ENCODE measurements at regions not wholly inside any gene's neighbourhood (a gene's known extent, or its start where the extent isn't known, plus 50 kb on each side); places are given as distances from the start of the nearest gene placed in this dataset.

- CTCF ChIA-PET: no interaction called here
- TF ChIP-seq EZH2 (IDR thresholded peaks at IDR 0.05; ENCODE audit: borderline replicate concordance, low read depth, low read length, poor library complexity, severe bottlenecking): no peak
- intact Hi-C loops (cut with micrococcal nuclease; ENCODE audit: unreplicated experiment): no loop called here
- no peak overlapping the region for H3K4me3 ChIP-seq (ENCODE audit: low read depth, low read length, poor library complexity, severe bottlenecking)
- DNase-seq (ENCODE audit: low spot score): no peak
- H3K36me3 ChIP-seq (ENCODE audit: insufficient read depth, low read length, poor library complexity, severe bottlenecking): no peaks in the 10 kb centered on the region
- no peaks in the 10 kb centered on the region for H3K9me3 ChIP-seq (ENCODE audit: low read depth, low read length, poor library complexity, severe bottlenecking)
- no TSS peak for BruUV-seq (replicated peaks)
- no peak overlapping the region for H3K27ac ChIP-seq (ENCODE audit: low read depth, low read length, poor library complexity, severe bottlenecking)
- H3K27me3 ChIP-seq (replicated peaks; ENCODE audit: insufficient read depth, low read depth, low read length, poor library complexity): no peaks in the 10 kb centered on the region
- POLR2A ChIA-PET (ENCODE audit: low non-redundant PET): no interaction called here
- H3K4me1 ChIP-seq (ENCODE audit: insufficient read depth, low read length, poor library complexity, severe bottlenecking): no peaks in the 10 kb centered on the region
Measured at GRCh38 chr3:71921036-71921435, 136.1 kb upstream of the PROK2 start.

- CTCF ChIA-PET: no interaction called here
- H3K27me3 ChIP-seq (replicated peaks; ENCODE audit: insufficient read depth, low read depth, low read length, poor library complexity): no peaks in the 10 kb centered on the region
Measured at GRCh38 chr3:71919572-71919971, 134.6 kb upstream of the PROK2 start.

DNA sequence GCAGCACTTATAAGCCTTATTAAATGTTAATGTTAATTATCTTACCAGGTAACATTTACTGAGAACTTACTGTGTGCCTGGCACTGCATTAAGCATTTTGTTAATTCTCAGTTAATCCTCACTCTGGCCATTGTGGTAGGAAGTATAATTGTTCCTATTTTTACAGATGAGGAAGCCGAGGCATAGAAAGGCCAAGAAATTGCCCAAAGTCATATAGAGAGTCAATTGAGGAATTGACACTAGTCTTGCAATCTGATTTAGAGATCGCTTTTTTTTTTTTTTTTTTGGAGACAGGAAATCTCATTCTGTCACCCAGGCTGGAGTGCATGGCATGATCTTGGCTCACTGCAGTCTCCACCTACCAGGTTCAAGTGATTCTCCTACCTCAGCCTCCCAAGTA lies 132.6 kb upstream of the PROK2 start:
- Histone ChIP-seq H3K36me3 (ENCODE audit: insufficient read depth, low read length, poor library complexity, severe bottlenecking) (no peaks in the 10 kb centered on the region), H3K4me3 (ENCODE audit: low read depth, low read length, poor library complexity, severe bottlenecking) (no peak overlapping the region), H3K4me1 (ENCODE audit: insufficient read depth, low read length, poor library complexity, severe bottlenecking) (no peaks in the 10 kb centered on the region), H3K27ac (ENCODE audit: low read depth, low read length, poor library complexity, severe bottlenecking) (no peak overlapping the region), H3K9me3 (ENCODE audit: low read depth, low read length, poor library complexity, severe bottlenecking) (no peaks in the 10 kb centered on the region), H3K27me3 (replicated peaks; ENCODE audit: insufficient read depth, low read depth, low read length, poor library complexity) (no peaks in the 10 kb centered on the region)
- intact Hi-C loops (cut with micrococcal nuclease; ENCODE audit: unreplicated experiment): no loop called here
- ChIA-PET CTCF (no interaction called here), POLR2A (ENCODE audit: low non-redundant PET) (no interaction called here)
- BruUV-seq (replicated peaks): no TSS peak
- TF ChIP-seq, protein P1, sequence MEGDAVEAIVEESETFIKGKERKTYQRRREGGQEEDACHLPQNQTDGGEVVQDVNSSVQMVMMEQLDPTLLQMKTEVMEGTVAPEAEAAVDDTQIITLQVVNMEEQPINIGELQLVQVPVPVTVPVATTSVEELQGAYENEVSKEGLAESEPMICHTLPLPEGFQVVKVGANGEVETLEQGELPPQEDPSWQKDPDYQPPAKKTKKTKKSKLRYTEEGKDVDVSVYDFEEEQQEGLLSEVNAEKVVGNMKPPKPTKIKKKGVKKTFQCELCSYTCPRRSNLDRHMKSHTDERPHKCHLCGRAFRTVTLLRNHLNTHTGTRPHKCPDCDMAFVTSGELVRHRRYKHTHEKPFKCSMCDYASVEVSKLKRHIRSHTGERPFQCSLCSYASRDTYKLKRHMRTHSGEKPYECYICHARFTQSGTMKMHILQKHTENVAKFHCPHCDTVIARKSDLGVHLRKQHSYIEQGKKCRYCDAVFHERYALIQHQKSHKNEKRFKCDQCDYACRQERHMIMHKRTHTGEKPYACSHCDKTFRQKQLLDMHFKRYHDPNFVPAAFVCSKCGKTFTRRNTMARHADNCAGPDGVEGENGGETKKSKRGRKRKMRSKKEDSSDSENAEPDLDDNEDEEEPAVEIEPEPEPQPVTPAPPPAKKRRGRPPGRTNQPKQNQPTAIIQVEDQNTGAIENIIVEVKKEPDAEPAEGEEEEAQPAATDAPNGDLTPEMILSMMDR (conservative IDR thresholded peaks at IDR 0.05; ENCODE audit: low read depth, low read length): no peak
- no peak for TF ChIP-seq EZH2 (IDR thresholded peaks at IDR 0.05; ENCODE audit: borderline replicate concordance, low read depth, low read length, poor library complexity, severe bottlenecking)
- no peak for DNase-seq (ENCODE audit: low spot score)

More at GRCh38 chr3:71919572-71919971, 134.6 kb upstream of the PROK2 start:
- no peak overlapping the region for H3K27ac ChIP-seq (ENCODE audit: low read depth, low read length, poor library complexity, severe bottlenecking)
- no peaks in the 10 kb centered on the region for H3K9me3 ChIP-seq (ENCODE audit: low read depth, low read length, poor library complexity, severe bottlenecking)
- H3K36me3 ChIP-seq (ENCODE audit: insufficient read depth, low read length, poor library complexity, severe bottlenecking): no peaks in the 10 kb centered on the region
- BruUV-seq (replicated peaks): no TSS peak
- no peak overlapping the region for H3K4me3 ChIP-seq (ENCODE audit: low read depth, low read length, poor library complexity, severe bottlenecking)
- TF ChIP-seq, protein P1 (conservative IDR thresholded peaks at IDR 0.05; ENCODE audit: low read depth, low read length): no peak
- TF ChIP-seq EZH2 (IDR thresholded peaks at IDR 0.05; ENCODE audit: borderline replicate concordance, low read depth, low read length, poor library complexity, severe bottlenecking): no peak
- DNase-seq (ENCODE audit: low spot score): no peak
- intact Hi-C loops (cut with micrococcal nuclease; ENCODE audit: unreplicated experiment): no loop called here
- POLR2A ChIA-PET (ENCODE audit: low non-redundant PET): no interaction called here
- no peaks in the 10 kb centered on the region for H3K4me1 ChIP-seq (ENCODE audit: insufficient read depth, low read length, poor library complexity, severe bottlenecking)

DNA sequence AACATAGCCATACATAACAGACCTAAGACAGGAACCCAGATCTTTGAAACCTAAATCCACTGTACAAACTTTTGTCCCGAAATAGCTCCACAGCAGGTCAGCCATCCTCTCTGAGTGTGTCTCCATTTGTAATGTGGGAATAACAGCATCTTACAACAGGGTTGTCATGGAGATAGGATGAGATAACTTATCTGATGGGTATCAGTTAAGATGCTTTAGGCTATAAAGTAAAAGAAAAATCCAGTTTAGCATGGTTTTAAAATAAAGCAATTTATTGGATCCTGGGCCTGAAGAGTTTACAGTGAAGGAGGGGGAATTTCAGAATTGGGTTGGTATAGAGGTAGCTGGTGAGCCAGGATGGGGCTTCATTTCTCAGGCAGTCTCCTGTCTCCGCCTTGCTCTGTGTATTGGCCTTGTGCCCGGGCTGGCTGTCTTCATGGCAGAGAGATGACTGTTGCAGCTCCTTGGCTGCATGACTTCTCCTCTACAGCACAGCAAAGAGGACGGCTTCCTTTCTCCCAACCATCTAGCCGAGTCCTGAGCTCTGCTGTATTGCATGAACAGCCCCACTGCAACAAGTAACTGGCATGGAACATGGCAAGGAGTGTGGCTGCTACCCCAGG lies 131.9 kb upstream of the PROK2 start:
- ChIA-PET CTCF (no interaction called here), POLR2A (ENCODE audit: low non-redundant PET) (no interaction called here)
- H3K27me3 ChIP-seq (replicated peaks; ENCODE audit: insufficient read depth, low read depth, low read length, poor library complexity): no peaks in the 10 kb centered on the region
- no peaks in the 10 kb centered on the region for H3K36me3 ChIP-seq (ENCODE audit: insufficient read depth, low read length, poor library complexity, severe bottlenecking)
- DNase-seq (ENCODE audit: low spot score): no peak
- no peak overlapping the region for H3K4me3 ChIP-seq (ENCODE audit: low read depth, low read length, poor library complexity, severe bottlenecking)
- no peak overlapping the region for H3K27ac ChIP-seq (ENCODE audit: low read depth, low read length, poor library complexity, severe bottlenecking)
- intact Hi-C loops (cut with micrococcal nuclease; ENCODE audit: unreplicated experiment): no loop called here
- no peaks in the 10 kb centered on the region for H3K9me3 ChIP-seq (ENCODE audit: low read depth, low read length, poor library complexity, severe bottlenecking)
- no peaks in the 10 kb centered on the region for H3K4me1 ChIP-seq (ENCODE audit: insufficient read depth, low read length, poor library complexity, severe bottlenecking)
- TF ChIP-seq, protein P1 (conservative IDR thresholded peaks at IDR 0.05; ENCODE audit: low read depth, low read length): no peak
- TF ChIP-seq EZH2 (IDR thresholded peaks at IDR 0.05; ENCODE audit: borderline replicate concordance, low read depth, low read length, poor library complexity, severe bottlenecking): no peak
- no TSS peak for BruUV-seq (replicated peaks)
